ENCODE measurements at regions not wholly inside any gene's neighbourhood (a gene's known extent, or its start where the extent isn't known, plus 50 kb on each side); places are given as distances from the start of the nearest gene placed in this dataset.

DNA sequence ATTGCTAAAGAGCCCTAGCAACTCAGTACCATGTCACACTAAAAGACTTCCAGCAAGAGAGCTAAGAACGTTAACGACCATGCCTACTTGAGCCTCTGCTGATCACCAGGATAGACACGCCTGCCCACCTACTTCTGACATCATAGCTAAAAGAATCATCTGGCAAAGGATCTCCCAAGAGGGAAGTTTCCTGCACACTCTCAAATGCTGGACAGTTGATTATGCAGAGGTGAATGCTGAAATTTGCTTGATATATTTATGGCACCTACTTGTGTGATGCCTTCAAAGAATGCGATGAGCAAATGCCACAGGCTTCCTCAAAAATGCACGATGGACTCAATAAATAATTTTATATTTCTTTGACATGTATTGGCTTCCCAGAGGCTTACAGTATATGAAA is 113.6 kb downstream of the GALC start:
- no peak for TF ChIP-seq CTCF (conservative IDR thresholded peaks at IDR 0.05)
- Histone ChIP-seq H3K9me2 (ENCODE audit: insufficient read depth) (no peaks in the 10 kb centered on the region), H4K20me1 (ENCODE audit: insufficient read depth) (no peaks in the 10 kb centered on the region), H2AFZ (no peak overlapping the region), H3K4me3 (no peak overlapping the region), H3K9me3 (ENCODE audit: insufficient read depth, low read depth) (no peaks in the 10 kb centered on the region), H3K79me2 (ENCODE audit: low read depth) (no peaks in the 10 kb centered on the region), H3F3A (ENCODE audit: insufficient read depth, low read depth) (no peaks in the 10 kb centered on the region), H3K4me2 (no peak overlapping the region), H3K27me3 (ENCODE audit: insufficient read depth, low read depth) (no peaks in the 10 kb centered on the region), H3K36me3 (ENCODE audit: low read depth) (no peaks in the 10 kb centered on the region), H3K4me1 (replicated peaks; ENCODE audit: insufficient read depth) (no peaks in the 10 kb centered on the region), H3K27ac (no peak overlapping the region)
- ChIA-PET CTCF (no interaction called here), POLR2A (ENCODE audit: unreplicated experiment) (interaction anchor here (0.5 kb wide), 1 partner anchor 1457 kb away, joined by 8 read pairs; no protein-coding TSS in a partner anchor)
- no TSS peak for BruUV-seq (replicated peaks)
- no peak for DNase-seq
- intact Hi-C loops (cut with micrococcal nuclease; ENCODE audit: unreplicated experiment), result no loop called here

DNA sequence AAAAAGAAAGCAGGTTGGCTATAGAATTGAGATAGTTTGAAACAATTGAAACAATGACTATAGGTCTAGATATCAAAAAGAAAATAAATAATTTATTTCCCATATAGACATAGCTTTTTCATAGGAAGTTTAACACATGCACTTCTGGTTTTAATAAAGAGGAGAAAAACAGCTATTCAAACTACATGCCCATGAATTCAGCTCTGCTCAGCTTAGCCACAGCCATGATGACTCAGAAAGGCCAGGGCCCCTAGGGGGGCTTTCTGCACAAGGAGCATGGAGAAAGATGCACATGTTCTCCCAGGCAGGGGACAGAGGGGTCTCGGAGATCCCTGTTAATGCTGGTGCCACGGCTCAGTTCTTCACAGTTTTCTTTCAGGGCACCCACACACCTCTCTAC is 114.0 kb downstream of the GALC start:
- ChIA-PET CTCF (no interaction called here), POLR2A (ENCODE audit: unreplicated experiment) (interaction anchor here (0.5 kb wide), 1 partner anchor 1457 kb away, joined by 8 read pairs; no protein-coding TSS in a partner anchor)
- Histone ChIP-seq H4K20me1 (ENCODE audit: insufficient read depth) (no peaks in the 10 kb centered on the region), H3K27ac (no peak overlapping the region), H3K79me2 (ENCODE audit: low read depth) (no peaks in the 10 kb centered on the region), H3K36me3 (ENCODE audit: low read depth) (no peaks in the 10 kb centered on the region), H3K27me3 (ENCODE audit: insufficient read depth, low read depth) (no peaks in the 10 kb centered on the region), H3K4me2 (no peak overlapping the region), H3K4me1 (replicated peaks; ENCODE audit: insufficient read depth) (no peaks in the 10 kb centered on the region), H3F3A (ENCODE audit: insufficient read depth, low read depth) (no peaks in the 10 kb centered on the region), H3K9me3 (ENCODE audit: insufficient read depth, low read depth) (no peaks in the 10 kb centered on the region), H2AFZ (no peak overlapping the region), H3K9me2 (ENCODE audit: insufficient read depth) (no peaks in the 10 kb centered on the region), H3K4me3 (no peak overlapping the region)
- intact Hi-C loops (cut with micrococcal nuclease; ENCODE audit: unreplicated experiment), result no loop called here
- DNase-seq, result no peak
- TF ChIP-seq CTCF (conservative IDR thresholded peaks at IDR 0.05) (no peak), EZH2 (IDR thresholded peaks at IDR 0.05; ENCODE audit: low read depth) (no peak)
- BruUV-seq (replicated peaks), result no TSS peak

GRCh38 chr14:87877877-87878276 is 115.1 kb downstream of the GALC start:
- Histone ChIP-seq H3K9me3 (ENCODE audit: insufficient read depth, low read depth) (no peaks in the 10 kb centered on the region), H3K79me2 (ENCODE audit: low read depth) (no peaks in the 10 kb centered on the region), H4K20me1 (ENCODE audit: insufficient read depth) (no peaks in the 10 kb centered on the region), H3K4me3 (no peak overlapping the region), H3K27ac (no peak overlapping the region), H3K4me1 (replicated peaks; ENCODE audit: insufficient read depth) (no peaks in the 10 kb centered on the region), H3K9me2 (ENCODE audit: insufficient read depth) (no peaks in the 10 kb centered on the region), H3F3A (ENCODE audit: insufficient read depth, low read depth) (no peaks in the 10 kb centered on the region), H3K4me2 (no peak overlapping the region), H3K27me3 (ENCODE audit: insufficient read depth, low read depth) (no peaks in the 10 kb centered on the region), H2AFZ (no peak overlapping the region), H3K36me3 (ENCODE audit: low read depth) (no peaks in the 10 kb centered on the region)
- no peak for DNase-seq
- BruUV-seq (replicated peaks), result no TSS peak
- TF ChIP-seq CTCF (conservative IDR thresholded peaks at IDR 0.05) (no peak), EZH2 (IDR thresholded peaks at IDR 0.05; ENCODE audit: low read depth) (no peak)
- ChIA-PET POLR2A (ENCODE audit: unreplicated experiment) (no interaction called here), CTCF (no interaction called here)
- intact Hi-C loops (cut with micrococcal nuclease; ENCODE audit: unreplicated experiment), result no loop called here

All from PC-9 (cell line).